K562 (cell line): ENCODE measurements at regions not wholly inside any gene's neighbourhood (a gene's known extent, or its start where the extent isn't known, plus 50 kb on each side); places are given as distances from the start of the nearest gene placed in this dataset.

Experiments
- BRCA1 ChIP-seq, 2 experiments: fragments of 450-650 bp in 1 of 2; sonication (generic) in 1 of 2; formaldehyde crosslinking in 1 of 2; IDR thresholded peaks; 2 replicates each; pipeline versions ENCODE4 v1.5.0 to v1.6.1; 2017 to 2020; ENCODE audit warnings: mild to moderate bottlenecking in 1 of 2, missing genetic modification reagents in 1 of 2
- NFATC3 ChIP-seq: fragments of 450-650 bp; IDR thresholded peaks from 2 replicates; pipeline ENCODE4 v1.6.1; 2017; ENCODE audit warnings: mild to moderate bottlenecking
- ZNF830 ChIP-seq: fragments of 250-450 bp; sonication (Bioruptor Pico); IDR thresholded peaks from 2 replicates; pipeline ENCODE4 v1.5.0; 2021; ENCODE audit warnings: mild to moderate bottlenecking

- TF ChIP-seq ZNF830 (CRISPR knock-in tag) (no peak), BRCA1 (IDR thresholded peaks at IDR 0.05) (no peak), BRCA1 (CRISPR knock-in tag; IDR thresholded peaks at IDR 0.05) (no peak), NFATC3 (no peak)
Observed at GRCh38 chr15:57890878-57891277, 174.6 kb downstream of the ALDH1A2 start.
